PC-9 (cell line): ENCODE measurements at regions not wholly inside any gene's neighbourhood (a gene's known extent, or its start where the extent isn't known, plus 50 kb on each side); places are given as distances from the start of the nearest gene placed in this dataset.

Experiments
- BruUV-seq: library from RNA; stranded (reverse); fragments of 400-500 nt; replicated peaks from 2 replicates; lab custom pipeline; 2021; lab: Mats Ljungman, UMichigan
- CTCF ChIA-PET: fragments of 300-600 bp; sonication (Branson Sonifier 250); formaldehyde crosslinking; loops from one replicate; lab custom pipeline; 2022; ENCODE audit warnings: antibody characterized with exemption; lab: Charles Lee
- POLR2A ChIA-PET: fragments of 300-600 bp; sonication (Branson Sonifier 250); formaldehyde crosslinking; loops from one replicate; lab custom pipeline; 2022; ENCODE audit warnings: antibody characterized with exemption; ENCODE audit not compliant: unreplicated experiment; lab: Charles Lee
- DNase-seq, 2 experiments: peaks; one replicate each; pipeline versions ENCODE4 v3.0.0 to v3.0.0-alpha.2; 2015 to 2022; ENCODE audit warnings: mixed read lengths in 1 of 2
- H2AFZ ChIP-seq: fragments of 200-600 bp; sonication (generic); 2 replicates; pipeline ENCODE4 v1.8.1; 2017; ENCODE audit warnings: antibody characterized with exemption
- H3F3A ChIP-seq: fragments of 200-600 bp; sonication (generic); 2 replicates; pipeline ENCODE4 v1.8.1; 2017; ENCODE audit warnings: antibody characterized with exemption, mild to moderate bottlenecking, low read depth; ENCODE audit not compliant: insufficient read depth
- H3K27ac ChIP-seq: fragments of 200-600 bp; sonication (generic); 2 replicates; pipeline ENCODE4 v1.6.1; 2016; ENCODE audit warnings: mixed run types
- H3K27me3 ChIP-seq: fragments of 200-600 bp; sonication (generic); 2 replicates; pipeline ENCODE4 v1.6.1; 2016; ENCODE audit warnings: low read depth, mixed run types; ENCODE audit not compliant: insufficient read depth
- H3K36me3 ChIP-seq: fragments of 200-600 bp; sonication (generic); 2 replicates; pipeline ENCODE4 v1.6.1; 2016; ENCODE audit warnings: low read depth, mixed run types
- H3K4me1 ChIP-seq: fragments of 200-600 bp; sonication (generic); replicated peaks from 2 replicates; pipeline ENCODE4 v1.6.1; 2016; ENCODE audit warnings: mixed run types; ENCODE audit not compliant: insufficient read depth
- H3K4me2 ChIP-seq: fragments of 200-600 bp; sonication (generic); 2 replicates; pipeline ENCODE4 v1.6.1; 2017; ENCODE audit warnings: mixed run types
- H3K4me3 ChIP-seq: fragments of 200-600 bp; sonication (generic); 2 replicates; pipeline ENCODE4 v1.6.1; 2016; ENCODE audit warnings: mixed run types
- H3K79me2 ChIP-seq: fragments of 200-600 bp; sonication (generic); 2 replicates; pipeline ENCODE4 v1.6.1; 2017; ENCODE audit warnings: low read depth, mixed run types
- H3K9me2 ChIP-seq: fragments of 200-600 bp; sonication (generic); 2 replicates; pipeline ENCODE4 v1.8.1; 2017; ENCODE audit warnings: mild to moderate bottlenecking; ENCODE audit not compliant: insufficient read depth
- H3K9me3 ChIP-seq: fragments of 200-600 bp; sonication (generic); 2 replicates; pipeline ENCODE4 v1.8.1; 2016; ENCODE audit warnings: low read depth; ENCODE audit not compliant: insufficient read depth
- H4K20me1 ChIP-seq: fragments of 200-600 bp; sonication (generic); 2 replicates; pipeline ENCODE4 v1.8.1; 2017; ENCODE audit not compliant: insufficient read depth
- EZH2 ChIP-seq: fragments of 200-600 bp; sonication (generic); IDR thresholded peaks from 2 replicates; pipeline ENCODE4 v1.8.0; 2017; ENCODE audit warnings: antibody characterized with exemption, low read depth
- intact Hi-C: fragments of 100-400 bp; cut with micrococcal nuclease; formaldehyde crosslinking; loops from one replicate; pipeline ENCODE4 v1.10.0; 2022; ENCODE audit not compliant: unreplicated experiment
- TF ChIP-seq, protein P1 (sequence below): fragments of 200-600 bp; sonication (generic); conservative IDR thresholded peaks from 2 replicates; pipeline ENCODE4 v1.6.1; 2017; ENCODE audit warnings: mixed run types, antibody characterized with exemption, mild to moderate bottlenecking, moderate library complexity

DNA sequence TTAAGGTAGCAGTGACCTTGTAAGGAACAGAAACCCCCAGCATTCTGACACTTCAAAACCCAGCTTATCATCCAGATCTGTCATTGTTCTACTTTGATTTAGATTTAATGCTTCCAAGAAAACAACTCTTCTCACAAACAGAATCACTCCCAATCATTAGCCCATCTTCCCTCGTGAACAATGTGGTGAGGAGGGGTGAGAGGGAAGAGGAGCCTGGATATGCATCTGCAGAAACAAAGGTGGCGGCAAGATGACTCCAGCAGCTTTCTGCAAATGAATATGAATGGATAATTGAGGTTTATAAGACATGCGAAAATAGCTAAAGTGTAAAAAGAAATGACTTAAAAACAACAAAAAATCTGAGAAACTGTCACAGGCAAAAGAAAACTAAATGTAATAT lies 859.9 kb upstream of the SLC10A2 start:
- Histone ChIP-seq H3K79me2 (no peaks in the 10 kb centered on the region), H2AFZ (peak overlapping the region; percentile 53; the same call in 1 of the 2 replicates), H3K27ac (no peak overlapping the region), H3K9me2 (no peaks in the 10 kb centered on the region), H3K4me3 (no peak overlapping the region), H3K36me3 (no peaks in the 10 kb centered on the region), H3K27me3 (no peaks in the 10 kb centered on the region), H3K9me3 (no peaks in the 10 kb centered on the region; the same call in 1 of the 2 replicates), H3F3A (no peaks in the 10 kb centered on the region), H3K4me1 (no peaks in the 10 kb centered on the region), H4K20me1 (no peaks in the 10 kb centered on the region), H3K4me2 (no peak overlapping the region)
- POLR2A ChIA-PET, result no interaction called here
- CTCF ChIA-PET, result interaction anchor here (0.6 kb wide), 1 partner anchor 646 kb away, joined by 3 read pairs; no protein-coding TSS in a partner anchor
- no peak for DNase-seq
- no TSS peak for BruUV-seq
- intact Hi-C loops, result no loop called here
- TF ChIP-seq EZH2, result no peak
- TF ChIP-seq, protein P1, sequence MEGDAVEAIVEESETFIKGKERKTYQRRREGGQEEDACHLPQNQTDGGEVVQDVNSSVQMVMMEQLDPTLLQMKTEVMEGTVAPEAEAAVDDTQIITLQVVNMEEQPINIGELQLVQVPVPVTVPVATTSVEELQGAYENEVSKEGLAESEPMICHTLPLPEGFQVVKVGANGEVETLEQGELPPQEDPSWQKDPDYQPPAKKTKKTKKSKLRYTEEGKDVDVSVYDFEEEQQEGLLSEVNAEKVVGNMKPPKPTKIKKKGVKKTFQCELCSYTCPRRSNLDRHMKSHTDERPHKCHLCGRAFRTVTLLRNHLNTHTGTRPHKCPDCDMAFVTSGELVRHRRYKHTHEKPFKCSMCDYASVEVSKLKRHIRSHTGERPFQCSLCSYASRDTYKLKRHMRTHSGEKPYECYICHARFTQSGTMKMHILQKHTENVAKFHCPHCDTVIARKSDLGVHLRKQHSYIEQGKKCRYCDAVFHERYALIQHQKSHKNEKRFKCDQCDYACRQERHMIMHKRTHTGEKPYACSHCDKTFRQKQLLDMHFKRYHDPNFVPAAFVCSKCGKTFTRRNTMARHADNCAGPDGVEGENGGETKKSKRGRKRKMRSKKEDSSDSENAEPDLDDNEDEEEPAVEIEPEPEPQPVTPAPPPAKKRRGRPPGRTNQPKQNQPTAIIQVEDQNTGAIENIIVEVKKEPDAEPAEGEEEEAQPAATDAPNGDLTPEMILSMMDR, result no peak

DNA sequence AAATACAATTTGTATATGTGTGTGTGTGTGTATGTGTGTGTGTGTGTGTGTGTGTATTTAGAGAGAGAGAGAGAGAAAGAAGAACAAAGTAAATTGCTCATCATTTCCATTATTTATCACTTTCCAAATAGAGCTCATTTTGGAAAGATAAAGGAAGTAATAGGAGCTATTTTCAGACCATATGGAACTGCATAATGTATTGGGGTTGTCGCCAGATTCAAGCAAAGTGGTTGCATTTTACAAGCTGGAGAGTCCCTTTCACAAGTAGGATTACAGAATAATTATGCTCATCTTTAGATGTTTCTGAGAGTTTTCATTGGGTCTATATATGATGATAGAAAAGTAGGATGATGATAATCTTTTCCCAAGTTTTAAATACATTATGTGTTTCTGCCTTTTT lies 842.7 kb upstream of the SLC10A2 start:
- POLR2A ChIA-PET, result no interaction called here

DNA sequence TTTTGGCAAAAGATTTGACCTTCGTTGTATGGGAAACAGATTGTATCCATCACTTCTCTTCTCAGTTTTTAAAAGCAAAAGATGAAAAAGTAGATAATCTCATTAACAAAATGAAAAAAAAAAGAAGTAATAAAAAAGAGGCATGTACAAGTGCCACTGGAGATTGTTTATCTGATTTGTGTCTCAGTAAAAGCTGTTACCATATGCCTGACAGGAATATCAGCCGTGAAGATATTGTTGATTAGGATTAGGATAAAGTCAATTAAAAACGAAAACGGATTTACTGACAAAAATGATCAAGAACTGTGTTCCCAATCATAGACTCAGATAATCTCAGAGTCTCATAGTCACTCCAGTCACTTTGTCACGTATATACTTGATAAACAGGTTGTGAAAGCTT lies 842.1 kb upstream of the SLC10A2 start:
- H3K9me2 ChIP-seq, result peaks cover 16% of the 10 kb centered on the region

More for the DNA sequence above, 842.7 kb upstream of the SLC10A2 start:
- Histone ChIP-seq H2AFZ (0 out of 2 replicates have a peak overlapping the region, but pooled peaks have one; percentile 67), H3K4me2 (no peak overlapping the region), H3K9me3 (0 out of 2 replicates have a peak, but pooled peaks cover 4% of the 10 kb centered on the region), H3K27me3 (no peaks in the 10 kb centered on the region), H3K9me2 (peaks cover 16% of the 10 kb centered on the region), H3K79me2 (no peaks in the 10 kb centered on the region), H3K4me3 (no peak overlapping the region), H3K27ac (no peak overlapping the region), H3K36me3 (no peaks in the 10 kb centered on the region), H3F3A (no peaks in the 10 kb centered on the region), H4K20me1 (no peaks in the 10 kb centered on the region), H3K4me1 (no peaks in the 10 kb centered on the region; the same call in 1 of the 2 replicates)
- no peak for DNase-seq
- no peak for TF ChIP-seq EZH2
- TF ChIP-seq, protein P1, result no peak
- intact Hi-C loops, result no loop called here
- no TSS peak for BruUV-seq
- CTCF ChIA-PET, result no interaction called here

More for the DNA sequence above, 842.1 kb upstream of the SLC10A2 start:
- H2AFZ ChIP-seq, result no peak overlapping the region
- H3F3A ChIP-seq, result no peaks in the 10 kb centered on the region
- H3K79me2 ChIP-seq, result no peaks in the 10 kb centered on the region
- DNase-seq, result no peak
- no peak overlapping the region for H3K4me2 ChIP-seq
- no peak overlapping the region for H3K27ac ChIP-seq
- POLR2A ChIA-PET, result no interaction called here
- BruUV-seq, result no TSS peak
- CTCF ChIA-PET, result no interaction called here
- no peaks in the 10 kb centered on the region for H4K20me1 ChIP-seq
- no peaks in the 10 kb centered on the region for H3K36me3 ChIP-seq
- H3K4me1 ChIP-seq, result no peaks in the 10 kb centered on the region; the same call in 1 of the 2 replicates
- H3K9me3 ChIP-seq, result 0 out of 2 replicates have a peak, but pooled peaks cover 4% of the 10 kb centered on the region
- H3K27me3 ChIP-seq, result no peaks in the 10 kb centered on the region
- intact Hi-C loops, result no loop called here
- TF ChIP-seq EZH2, result no peak
- TF ChIP-seq, protein P1, result no peak
- no peak overlapping the region for H3K4me3 ChIP-seq
